ENCODE measurements at regions not wholly inside any gene's neighbourhood (a gene's known extent, or its start where the extent isn't known, plus 50 kb on each side); places are given as distances from the start of the nearest gene placed in this dataset.

GRCh38 chr6:138600726-138601125 lies 101.4 kb upstream of the NHSL1 start:
- TF ChIP-seq CTCF (IDR thresholded peaks at IDR 0.05; ENCODE audit: low read depth, low read length, missing input control) (no peak), RXRA (IDR thresholded peaks at IDR 0.05) (no peak), SP1 (IDR thresholded peaks at IDR 0.05) (no peak), JUND (IDR thresholded peaks at IDR 0.05) (no peak), YY1 (IDR thresholded peaks at IDR 0.05) (no peak), ATF3 (IDR thresholded peaks at IDR 0.05) (no peak), TAF1 (conservative IDR thresholded peaks at IDR 0.05) (no peak)
